A549 (cell line): ENCODE measurements at regions not wholly inside any gene's neighbourhood (a gene's known extent, or its start where the extent isn't known, plus 50 kb on each side); places are given as distances from the start of the nearest gene placed in this dataset.

Experiments used
- ATAC-seq, 2 experiments: fragments of 200-7000 bp in 1 of 2; fragments of >200 bp in 1 of 2; cut with Nextera tagmentation in 1 of 2; cut with Tn5 transposase in 1 of 2; 3 replicates each; pipeline versions ENCODE4 v1.8.0 to v1.9.1; 2018 to 2020; ENCODE audit warnings: mild to moderate bottlenecking in 1 of 2, moderate library complexity in 1 of 2
- CTCF ChIA-PET: fragments of 300-600 bp; sonication (Branson Sonifier 250); formaldehyde crosslinking; extraction: SDS; loops from one replicate; lab custom pipeline; 2021; ENCODE audit warnings: antibody characterized with exemption, inconsistent platforms; lab: Yijun Ruan, JAX
- POLR2A ChIA-PET: fragments of 350-600 bp; formaldehyde crosslinking; extraction: SDS; loops from one replicate; lab custom pipeline; 2021; ENCODE audit warnings: antibody characterized with exemption, inconsistent platforms; lab: Yijun Ruan, JAX
- DNase-seq, 2 experiments: peaks; one replicate each; pipeline versions ENCODE4 v3.0.0 to v3.0.0-alpha.2; 2011 to 2016; ENCODE audit warnings: low read depth in 1 of 2, low spot score in 1 of 2
- FAIRE-seq: peaks from 2 replicates; lab custom pipeline; 2011; peaks lifted over from hg19 to GRCh38; lab: Jason Lieb, UNC
- H3K27ac ChIP-seq, 2 experiments: fragments of >200 bp; sonication (Bioruptor Twin); formaldehyde crosslinking; 3 replicates each; pipeline ENCODE4 v1.5.1; 2016 to 2017
- H3K4me1 ChIP-seq: fragments of >200 bp; sonication (Bioruptor Twin); formaldehyde crosslinking; 3 replicates; pipeline ENCODE4 v1.6.1; 2016
- H3K4me2 ChIP-seq: fragments of >200 bp; sonication (Bioruptor Twin); formaldehyde crosslinking; 3 replicates; pipeline ENCODE4 v1.6.1; 2016
- H3K4me3 ChIP-seq: fragments of >200 bp; sonication (Bioruptor Twin); formaldehyde crosslinking; 3 replicates; pipeline ENCODE4 v1.5.1; 2016
- H3K9me3 ChIP-seq: fragments of >200 bp; sonication (Bioruptor Twin); formaldehyde crosslinking; 3 replicates; pipeline ENCODE4 v1.6.1; 2016
- CBX2 ChIP-seq: fragments of 200-600 bp; sonication (generic); IDR thresholded peaks from 2 replicates; pipeline ENCODE4 v1.6.1; 2016; ENCODE audit warnings: low read depth, mild to moderate bottlenecking, borderline replicate concordance
- EHF ChIP-seq: fragments of 250-450 bp; sonication (Bioruptor Pico); IDR thresholded peaks from 2 replicates; pipeline ENCODE4 v1.5.0; 2020; ENCODE audit warnings: mild to moderate bottlenecking
- EHMT2 ChIP-seq: fragments of 200-600 bp; sonication (generic); IDR thresholded peaks from 2 replicates; pipeline ENCODE4 v1.6.1; 2016; ENCODE audit warnings: antibody characterized with exemption, low read depth, mild to moderate bottlenecking, moderate library complexity
- EP300 ChIP-seq, 2 experiments: fragments of >200 bp; sonication (Bioruptor Twin); formaldehyde crosslinking; IDR thresholded peaks; 2 replicates in 1 of 2; 3 replicates in 1 of 2; pipeline ENCODE4 v1.6.1; 2016 to 2017
- FOSB ChIP-seq: fragments of 250-450 bp; sonication (Bioruptor Pico); IDR thresholded peaks from 2 replicates; pipeline ENCODE4 v1.5.0; 2020; ENCODE audit warnings: mild to moderate bottlenecking, moderate library complexity
- FOSL2 ChIP-seq, 2 experiments: fragments of 450-650 bp in 1 of 2; fragments of >200 bp in 1 of 2; sonication (Bioruptor Twin) in 1 of 2; formaldehyde crosslinking; IDR thresholded peaks; 2 replicates each; pipeline versions ENCODE4 v1.5.0 to v1.6.1; 2016 to 2020; ENCODE audit warnings: mild to moderate bottlenecking in 1 of 2, moderate library complexity in 1 of 2
- GATA3 ChIP-seq: IDR thresholded peaks from 2 replicates; pipeline ENCODE4 v1.6.1; 2012; ENCODE audit warnings: borderline replicate concordance
- HDAC2 ChIP-seq: fragments of 200-600 bp; sonication (generic); IDR thresholded peaks from 2 replicates; pipeline ENCODE4 v1.6.1; 2016
- HEYL ChIP-seq: fragments of 250-450 bp; sonication (Bioruptor Pico); IDR thresholded peaks from 2 replicates; pipeline ENCODE4 v1.8.0; 2021; ENCODE audit warnings: mild to moderate bottlenecking, moderate library complexity
- HOXB5 ChIP-seq: fragments of 250-450 bp; sonication (Bioruptor Pico); IDR thresholded peaks from 2 replicates; pipeline ENCODE4 v1.5.0; 2020; ENCODE audit warnings: mild to moderate bottlenecking, moderate library complexity
- KDM1A ChIP-seq: fragments of 200-600 bp; sonication (generic); IDR thresholded peaks from 2 replicates; pipeline ENCODE4 v1.6.1; 2016; ENCODE audit warnings: low read depth, mild to moderate bottlenecking
- MAFK ChIP-seq: fragments of 450-650 bp; IDR thresholded peaks from 2 replicates; pipeline ENCODE4 v1.6.1; 2014; ENCODE audit not compliant: partially characterized antibody
- MAZ ChIP-seq: fragments of 150-350 bp; IDR thresholded peaks from 2 replicates; pipeline ENCODE4 v1.6.1; 2014; ENCODE audit warnings: antibody characterized with exemption, low read depth, low read length, borderline replicate concordance
- NFE2L2 ChIP-seq: fragments of 150-350 bp; conservative IDR thresholded peaks from 2 replicates; pipeline ENCODE4 v1.6.1; 2014; ENCODE audit warnings: low read length
- NR3C1 ChIP-seq: fragments of >200 bp; sonication (Bioruptor Twin); formaldehyde crosslinking; IDR thresholded peaks from 3 replicates; pipeline ENCODE4 v1.6.1; 2017
- PHF8 ChIP-seq: fragments of 200-600 bp; sonication (generic); IDR thresholded peaks from 2 replicates; pipeline ENCODE4 v1.6.1; 2016; ENCODE audit warnings: low read depth, mild to moderate bottlenecking, antibody characterized with exemption, moderate library complexity, borderline replicate concordance
- POLR2AphosphoS2 ChIP-seq: conservative IDR thresholded peaks from 2 replicates; pipeline ENCODE4 v1.6.1; 2012; ENCODE audit warnings: low read length, improper control_type of control experiment, inconsistent platforms
- RAD21 ChIP-seq, 2 experiments: fragments of >200 bp in 1 of 2; sonication (Bioruptor Twin) in 1 of 2; formaldehyde crosslinking in 1 of 2; IDR thresholded peaks in 1 of 2; conservative IDR thresholded peaks in 1 of 2; 2 replicates in 1 of 2; 3 replicates in 1 of 2; pipeline ENCODE4 v1.6.1; 2012 to 2018; ENCODE audit warnings: inconsistent platforms in 1 of 2
- RARB ChIP-seq: fragments of 250-450 bp; sonication (Bioruptor Pico); IDR thresholded peaks from 2 replicates; pipeline ENCODE4 v1.8.0; 2021; ENCODE audit warnings: mild to moderate bottlenecking, moderate library complexity
- RCOR1 ChIP-seq: fragments of 150-350 bp; IDR thresholded peaks from 2 replicates; pipeline ENCODE4 v1.6.1; 2014; ENCODE audit warnings: antibody characterized with exemption, low read length, low read depth
- RFX5 ChIP-seq: fragments of 450-650 bp; IDR thresholded peaks from 2 replicates; pipeline ENCODE4 v1.7.1; 2014; ENCODE audit warnings: antibody characterized with exemption, mild to moderate bottlenecking, moderate library complexity
- SMC3 ChIP-seq: fragments of >200 bp; sonication (Bioruptor Twin); formaldehyde crosslinking; IDR thresholded peaks from 3 replicates; pipeline ENCODE4 v1.6.1; 2018; ENCODE audit warnings: inconsistent platforms
- SREBF2 ChIP-seq: fragments of 450-650 bp; IDR thresholded peaks from 2 replicates; pipeline ENCODE4 v1.6.1; 2014; ENCODE audit warnings: mild to moderate bottlenecking, moderate library complexity
- TP53 ChIP-seq: fragments of 250-450 bp; sonication (Bioruptor Pico); IDR thresholded peaks from 2 replicates; pipeline ENCODE4 v1.5.0; 2021; ENCODE audit warnings: mild to moderate bottlenecking, moderate library complexity
- ZC3H11A ChIP-seq: fragments of 450-650 bp; IDR thresholded peaks from 2 replicates; pipeline ENCODE4 v1.6.1; 2014; ENCODE audit warnings: antibody characterized with exemption, mild to moderate bottlenecking
- WGBS: methylation state at CpG from one replicate; pipeline ENCODE4 v1.1.6; 2017; ENCODE audit errors: missing lambda C conversion rate; 5-methylcytosine and 5-hydroxymethylcytosine counted together
- TF ChIP-seq, protein P1 (sequence below): IDR thresholded peaks from 2 replicates; pipeline ENCODE4 v1.6.1; 2012
- TF ChIP-seq, protein P2 (sequence below): fragments of 250-450 bp; sonication (Bioruptor Pico); IDR thresholded peaks from 2 replicates; pipeline ENCODE4 v1.5.0; 2021; ENCODE audit warnings: mild to moderate bottlenecking, moderate library complexity, borderline replicate concordance
- TF ChIP-seq, protein P3 (sequence below): fragments of 150-350 bp; IDR thresholded peaks from 2 replicates; pipeline ENCODE4 v1.6.1; 2014; ENCODE audit warnings: low read depth, mild to moderate bottlenecking, low read length
- TF ChIP-seq, protein P4 (sequence below): fragments of 450-650 bp; IDR thresholded peaks from 2 replicates; pipeline ENCODE4 v1.6.1; 2014; ENCODE audit warnings: antibody characterized with exemption
- TF ChIP-seq, protein P5 (sequence below): IDR thresholded peaks from 2 replicates; pipeline ENCODE4 v1.6.1; 2012

DNA sequence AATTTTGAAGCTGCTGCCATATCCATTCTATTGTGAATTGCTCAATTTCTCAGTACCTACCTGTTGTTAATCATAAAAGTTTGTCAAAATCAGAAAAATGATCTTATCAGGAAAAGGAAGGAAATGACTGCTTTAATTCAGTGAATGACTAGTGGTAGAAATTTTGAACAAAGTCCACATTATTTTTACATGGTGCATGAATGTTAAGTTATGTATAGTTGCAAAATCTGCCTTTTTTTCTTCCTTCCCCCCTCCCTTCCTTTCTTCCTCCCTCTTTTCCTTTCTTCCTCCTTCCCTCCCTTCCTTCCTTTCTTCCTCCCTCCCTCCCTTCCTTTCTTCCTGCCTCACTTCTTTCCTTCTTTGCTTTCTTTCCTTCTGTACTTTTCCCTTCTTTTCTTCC is 127.1 kb upstream of the TSHZ2 start:
- no peak for ATAC-seq
- no peak for DNase-seq
- Histone ChIP-seq H3K9me3 (no peaks in the 10 kb centered on the region), H3K4me3 (no peak overlapping the region), H3K4me2 (no peak overlapping the region), H3K4me1 (no peaks in the 10 kb centered on the region), H3K27ac (no peak overlapping the region)
- ChIA-PET POLR2A (no interaction called here), CTCF (no interaction called here)
- no peak for TF ChIP-seq POLR2AphosphoS2
- no peak for TF ChIP-seq ZC3H11A
- TF ChIP-seq, protein P1, sequence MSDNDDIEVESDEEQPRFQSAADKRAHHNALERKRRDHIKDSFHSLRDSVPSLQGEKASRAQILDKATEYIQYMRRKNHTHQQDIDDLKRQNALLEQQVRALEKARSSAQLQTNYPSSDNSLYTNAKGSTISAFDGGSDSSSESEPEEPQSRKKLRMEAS: no peak
- no peak for TF ChIP-seq FOSB (CRISPR knock-in tag)
- no peak for TF ChIP-seq MAFK
- TF ChIP-seq HEYL (CRISPR knock-in tag): no peak
- TF ChIP-seq TP53: no peak
- no peak for TF ChIP-seq RCOR1
- TF ChIP-seq RFX5: no peak
- no peak for TF ChIP-seq SREBF2
- no peak for TF ChIP-seq GATA3
- TF ChIP-seq HDAC2: no peak
- TF ChIP-seq PHF8: no peak
- no peak for TF ChIP-seq RARB
- FAIRE-seq: no peak

DNA sequence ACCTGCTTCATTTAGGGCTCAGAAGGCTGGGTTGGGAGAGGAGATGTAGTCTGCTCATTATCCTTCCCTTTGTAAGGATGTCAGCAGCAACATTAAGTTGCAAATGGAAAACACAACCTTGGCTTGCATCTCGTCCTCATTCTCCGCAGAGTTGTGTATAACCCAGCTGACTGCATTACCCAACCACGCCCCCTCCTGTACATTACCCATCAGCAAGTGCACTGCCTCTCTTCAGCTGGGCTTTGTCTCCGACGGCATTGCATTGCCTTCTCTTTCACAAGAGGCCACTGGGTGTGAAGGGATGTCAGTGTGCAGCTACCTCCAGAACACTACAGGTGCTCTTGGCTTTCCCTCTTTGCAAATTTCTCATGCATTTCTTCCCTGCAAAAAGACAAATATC is 128.7 kb upstream of the TSHZ2 start:
- FAIRE-seq (no peak), DNase-seq (no peak), ATAC-seq (no peak)
- H3K4me1 ChIP-seq: no peaks in the 10 kb centered on the region
- no peak for TF ChIP-seq NFE2L2
- H3K4me2 ChIP-seq: no peak overlapping the region
- CTCF ChIA-PET: no interaction called here
- 30% methylated on average over 5 of the region's 5 CpGs for WGBS
- H3K27ac ChIP-seq: no peak overlapping the region
- POLR2A ChIA-PET: no interaction called here
- no peaks in the 10 kb centered on the region for H3K9me3 ChIP-seq
- no peak overlapping the region for H3K4me3 ChIP-seq

DNA sequence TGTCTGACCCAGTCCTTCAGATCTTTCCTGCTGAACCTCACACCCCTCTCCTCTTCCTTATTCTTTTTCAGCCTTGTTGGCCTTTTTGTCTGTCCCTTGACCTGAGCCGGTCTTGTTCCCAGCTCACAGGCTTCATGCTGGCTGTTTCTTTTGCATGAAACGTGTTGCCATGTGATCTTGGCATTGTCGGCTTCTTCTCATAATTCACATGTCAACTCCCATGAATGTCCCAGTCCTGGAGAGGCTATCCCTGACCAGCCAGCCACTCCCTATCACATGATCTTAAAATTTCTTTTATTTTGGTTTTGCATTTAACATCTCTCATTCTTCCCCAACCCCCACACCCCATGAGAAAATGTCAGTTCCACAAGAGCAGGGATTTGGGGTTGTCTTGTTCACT is 131.2 kb upstream of the TSHZ2 start:
- DNase-seq (no peak), FAIRE-seq (no peak), ATAC-seq (no peak)
- POLR2A ChIA-PET: no interaction called here
- H3K4me1 ChIP-seq: no peaks in the 10 kb centered on the region
- no peak overlapping the region for H3K4me3 ChIP-seq
- 28% methylated on average over 3 of the region's 3 CpGs for WGBS
- H3K27ac ChIP-seq: no peak overlapping the region
- no peak for TF ChIP-seq NFE2L2
- TF ChIP-seq TP53: no peak
- no peak for TF ChIP-seq SMC3
- TF ChIP-seq ZC3H11A: no peak
- TF ChIP-seq, protein P2, sequence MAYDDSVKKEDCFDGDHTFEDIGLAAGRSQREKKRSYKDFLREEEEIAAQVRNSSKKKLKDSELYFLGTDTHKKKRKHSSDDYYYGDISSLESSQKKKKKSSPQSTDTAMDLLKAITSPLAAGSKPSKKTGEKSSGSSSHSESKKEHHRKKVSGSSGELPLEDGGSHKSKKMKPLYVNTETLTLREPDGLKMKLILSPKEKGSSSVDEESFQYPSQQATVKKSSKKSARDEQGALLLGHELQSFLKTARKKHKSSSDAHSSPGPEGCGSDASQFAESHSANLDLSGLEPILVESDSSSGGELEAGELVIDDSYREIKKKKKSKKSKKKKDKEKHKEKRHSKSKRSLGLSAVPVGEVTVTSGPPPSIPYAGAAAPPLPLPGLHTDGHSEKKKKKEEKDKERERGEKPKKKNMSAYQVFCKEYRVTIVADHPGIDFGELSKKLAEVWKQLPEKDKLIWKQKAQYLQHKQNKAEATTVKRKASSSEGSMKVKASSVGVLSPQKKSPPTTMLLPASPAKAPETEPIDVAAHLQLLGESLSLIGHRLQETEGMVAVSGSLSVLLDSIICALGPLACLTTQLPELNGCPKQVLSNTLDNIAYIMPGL (CRISPR knock-in tag): no peak
- TF ChIP-seq, protein P3, sequence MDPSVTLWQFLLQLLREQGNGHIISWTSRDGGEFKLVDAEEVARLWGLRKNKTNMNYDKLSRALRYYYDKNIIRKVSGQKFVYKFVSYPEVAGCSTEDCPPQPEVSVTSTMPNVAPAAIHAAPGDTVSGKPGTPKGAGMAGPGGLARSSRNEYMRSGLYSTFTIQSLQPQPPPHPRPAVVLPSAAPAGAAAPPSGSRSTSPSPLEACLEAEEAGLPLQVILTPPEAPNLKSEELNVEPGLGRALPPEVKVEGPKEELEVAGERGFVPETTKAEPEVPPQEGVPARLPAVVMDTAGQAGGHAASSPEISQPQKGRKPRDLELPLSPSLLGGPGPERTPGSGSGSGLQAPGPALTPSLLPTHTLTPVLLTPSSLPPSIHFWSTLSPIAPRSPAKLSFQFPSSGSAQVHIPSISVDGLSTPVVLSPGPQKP: no peak
- no peak for TF ChIP-seq FOSL2 (IDR thresholded peaks at IDR 0.05)
- TF ChIP-seq FOSL2 (CRISPR knock-in tag; IDR thresholded peaks at IDR 0.05): no peak
- TF ChIP-seq FOSB (CRISPR knock-in tag): no peak
- no peak overlapping the region for H3K4me2 ChIP-seq
- no peaks in the 10 kb centered on the region for H3K9me3 ChIP-seq
- CTCF ChIA-PET: no interaction called here

DNA sequence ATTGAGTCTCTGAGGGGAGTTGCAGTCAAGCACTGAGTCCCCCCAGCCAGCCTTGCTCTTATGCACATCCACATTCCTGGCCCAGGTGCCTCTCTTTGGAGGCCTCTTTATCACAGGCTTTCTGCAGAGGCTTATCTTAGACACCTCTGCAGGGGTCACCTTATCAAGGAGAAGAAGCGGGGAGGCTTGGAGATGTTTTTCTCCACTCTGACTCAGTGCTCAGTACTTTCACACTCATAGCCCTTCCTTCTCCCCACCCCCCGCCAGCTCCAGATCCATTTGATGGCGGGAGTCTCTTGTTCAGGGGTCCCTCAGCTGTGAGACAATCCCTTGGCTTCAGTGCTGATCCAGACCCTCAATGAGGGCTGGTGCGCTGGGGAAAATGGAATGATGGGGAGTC is 132.1 kb upstream of the TSHZ2 start:
- DNase-seq: no peak
- H3K4me2 ChIP-seq: no peak overlapping the region
- ATAC-seq: no peak
- no peaks in the 10 kb centered on the region for H3K9me3 ChIP-seq
- CTCF ChIA-PET: no interaction called here
- POLR2A ChIA-PET: no interaction called here
- H3K4me3 ChIP-seq: no peak overlapping the region
- 10% methylated on average over 4 of the region's 4 CpGs for WGBS
- no peak overlapping the region for H3K27ac ChIP-seq
- no peak for FAIRE-seq
- no peaks in the 10 kb centered on the region for H3K4me1 ChIP-seq
- TF ChIP-seq EHMT2: no peak
- no peak for TF ChIP-seq NR3C1
- TF ChIP-seq CBX2: no peak
- TF ChIP-seq FOSL2 (IDR thresholded peaks at IDR 0.05): no peak
- no peak for TF ChIP-seq FOSL2 (CRISPR knock-in tag; IDR thresholded peaks at IDR 0.05)
- no peak for TF ChIP-seq RARB
- TF ChIP-seq KDM1A: no peak
- TF ChIP-seq MAZ: no peak
- no peak for TF ChIP-seq RAD21 (conservative IDR thresholded peaks at IDR 0.05 in 1 of 2, IDR thresholded peaks at IDR 0.05 in 1 of 2)
- TF ChIP-seq, protein P4, sequence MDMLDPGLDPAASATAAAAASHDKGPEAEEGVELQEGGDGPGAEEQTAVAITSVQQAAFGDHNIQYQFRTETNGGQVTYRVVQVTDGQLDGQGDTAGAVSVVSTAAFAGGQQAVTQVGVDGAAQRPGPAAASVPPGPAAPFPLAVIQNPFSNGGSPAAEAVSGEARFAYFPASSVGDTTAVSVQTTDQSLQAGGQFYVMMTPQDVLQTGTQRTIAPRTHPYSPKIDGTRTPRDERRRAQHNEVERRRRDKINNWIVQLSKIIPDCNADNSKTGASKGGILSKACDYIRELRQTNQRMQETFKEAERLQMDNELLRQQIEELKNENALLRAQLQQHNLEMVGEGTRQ: no peak
- no peak for TF ChIP-seq EP300 (IDR thresholded peaks at IDR 0.05)
- no peak for TF ChIP-seq EHF (CRISPR knock-in tag)
- TF ChIP-seq HOXB5 (CRISPR knock-in tag): no peak
- TF ChIP-seq, protein P5, sequence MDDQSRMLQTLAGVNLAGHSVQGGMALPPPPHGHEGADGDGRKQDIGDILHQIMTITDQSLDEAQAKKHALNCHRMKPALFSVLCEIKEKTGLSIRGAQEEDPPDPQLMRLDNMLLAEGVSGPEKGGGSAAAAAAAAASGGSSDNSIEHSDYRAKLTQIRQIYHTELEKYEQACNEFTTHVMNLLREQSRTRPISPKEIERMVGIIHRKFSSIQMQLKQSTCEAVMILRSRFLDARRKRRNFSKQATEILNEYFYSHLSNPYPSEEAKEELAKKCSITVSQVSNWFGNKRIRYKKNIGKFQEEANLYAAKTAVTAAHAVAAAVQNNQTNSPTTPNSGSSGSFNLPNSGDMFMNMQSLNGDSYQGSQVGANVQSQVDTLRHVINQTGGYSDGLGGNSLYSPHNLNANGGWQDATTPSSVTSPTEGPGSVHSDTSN: no peak
